Neural progenitor cell (in vitro differentiated cells): ENCODE measurements at regions not wholly inside any gene's neighbourhood (a gene's known extent, or its start where the extent isn't known, plus 50 kb on each side); places are given as distances from the start of the nearest gene placed in this dataset.

Source experiments
- DNase-seq: peaks from one replicate; pipeline ENCODE4 v3.0.0-alpha.2; 2016; ENCODE audit warnings: low spot score
- H2AFZ ChIP-seq: fragments of 200-600 bp; sonication (generic); replicated peaks from 2 replicates; pipeline ENCODE4 v1.6.1; 2016; ENCODE audit warnings: antibody characterized with exemption
- H3F3A ChIP-seq: fragments of 200-600 bp; sonication (generic); 2 replicates; pipeline ENCODE4 v1.6.1; 2016; ENCODE audit warnings: antibody characterized with exemption, low read depth
- H3K27ac ChIP-seq: fragments of 200-600 bp; sonication (generic); 2 replicates; pipeline ENCODE4 v1.5.1; 2016; ENCODE audit warnings: mild to moderate bottlenecking
- H3K27me3 ChIP-seq: fragments of 200-600 bp; sonication (generic); 2 replicates; pipeline ENCODE4 v1.6.1; 2016; ENCODE audit warnings: mild to moderate bottlenecking, moderate library complexity
- H3K36me3 ChIP-seq: fragments of 200-600 bp; sonication (generic); 2 replicates; pipeline ENCODE4 v1.5.1; 2016
- H3K4me1 ChIP-seq: fragments of 200-600 bp; sonication (generic); 2 replicates; pipeline ENCODE4 v1.6.1; 2016; ENCODE audit warnings: mixed run types
- H3K4me2 ChIP-seq: fragments of 200-600 bp; sonication (generic); 2 replicates; pipeline ENCODE4 v1.6.1; 2016
- H3K4me3 ChIP-seq: fragments of 200-600 bp; sonication (generic); 2 replicates; pipeline ENCODE4 v1.5.1; 2016
- H3K79me2 ChIP-seq: fragments of 200-600 bp; sonication (generic); 2 replicates; pipeline ENCODE4 v1.6.1; 2016; ENCODE audit warnings: low read depth
- H3K9ac ChIP-seq: fragments of 200-600 bp; sonication (generic); 2 replicates; pipeline ENCODE4 v1.6.1; 2016
- H3K9me3 ChIP-seq: fragments of 200-600 bp; sonication (generic); 2 replicates; pipeline ENCODE4 v1.5.1; 2016; ENCODE audit warnings: low read depth
- H4K20me1 ChIP-seq: fragments of 200-600 bp; sonication (generic); 2 replicates; pipeline ENCODE4 v1.6.1; 2016; ENCODE audit warnings: low read depth
- H3K27ac Mint-ChIP-seq: 3 replicates; pipeline ENCODE4 v1.8.0; 2021; ENCODE audit warnings: mixed read lengths
- H3K27me3 Mint-ChIP-seq: 2 replicates; pipeline ENCODE4 v1.8.0; 2022; ENCODE audit warnings: low read depth, mild to moderate bottlenecking, inconsistent platforms, moderate library complexity, mixed read lengths; ENCODE audit not compliant: insufficient read depth
- H3K36me3 Mint-ChIP-seq: 3 replicates; pipeline ENCODE4 v1.8.0; 2021; ENCODE audit warnings: mixed read lengths
- H3K4me1 Mint-ChIP-seq: 3 replicates; pipeline ENCODE4 v1.8.0; 2021; ENCODE audit warnings: mixed read lengths
- H3K4me3 Mint-ChIP-seq: 3 replicates; pipeline ENCODE4 v1.8.0; 2021; ENCODE audit warnings: mild to moderate bottlenecking, moderate library complexity, mixed read lengths
- H3K9me3 Mint-ChIP-seq: 3 replicates; pipeline ENCODE4 v1.8.0; 2020; ENCODE audit warnings: mixed read lengths
- CTCF ChIP-seq: fragments of 200-600 bp; sonication (generic); IDR thresholded peaks from 2 replicates; pipeline ENCODE4 v1.5.1; 2017; ENCODE audit warnings: antibody characterized with exemption, mild to moderate bottlenecking
- EZH2 ChIP-seq: fragments of 200-600 bp; sonication (generic); IDR thresholded peaks from 2 replicates; pipeline ENCODE4 v1.6.1; 2017; ENCODE audit warnings: antibody characterized with exemption, mild to moderate bottlenecking, moderate library complexity
- EZH2phosphoT487 ChIP-seq: fragments of 200-600 bp; sonication (generic); IDR thresholded peaks from 2 replicates; pipeline ENCODE4 v1.6.1; 2017; ENCODE audit warnings: antibody characterized with exemption

DNA sequence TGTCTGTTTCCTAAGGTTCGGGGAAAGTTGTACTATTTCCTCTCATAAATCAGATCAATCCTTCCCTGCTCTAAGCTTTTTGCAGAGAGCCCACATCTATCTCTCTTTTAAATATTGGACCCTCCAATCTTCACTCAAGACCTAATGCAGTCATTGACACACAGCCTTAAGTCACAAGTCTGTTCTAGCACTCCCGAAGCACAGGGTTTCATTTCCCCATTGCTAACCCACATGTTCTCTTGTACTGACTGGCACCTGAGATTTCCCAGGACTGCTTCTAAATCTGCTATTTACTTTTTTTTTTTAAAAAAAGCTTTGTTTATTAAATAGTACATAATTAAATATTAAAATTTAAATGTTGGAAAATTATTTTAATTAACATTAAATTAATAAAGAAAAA lies 674.7 kb downstream of the TBC1D22A start:
- H3K79me2 ChIP-seq, result no peaks in the 10 kb centered on the region
- H2AFZ ChIP-seq, result no peak overlapping the region
- H3F3A ChIP-seq, result no peaks in the 10 kb centered on the region
- peaks cover 26% of the 10 kb centered on the region for H3K9me3 Mint-ChIP-seq
- no peak overlapping the region for H3K4me3 Mint-ChIP-seq
- H4K20me1 ChIP-seq, result no peaks in the 10 kb centered on the region
- H3K27me3 Mint-ChIP-seq, result peaks cover 7% of the 10 kb centered on the region
- no peak overlapping the region for H3K4me2 ChIP-seq
- H3K36me3 Mint-ChIP-seq, result no peaks in the 10 kb centered on the region
- no peak overlapping the region for H3K4me3 ChIP-seq
- no peaks in the 10 kb centered on the region for H3K27me3 ChIP-seq
- TF ChIP-seq EZH2, result no peak
- TF ChIP-seq EZH2phosphoT487, result no peak
- no peak for TF ChIP-seq CTCF
- no peak overlapping the region for H3K27ac ChIP-seq
- H3K4me1 Mint-ChIP-seq, result no peaks in the 10 kb centered on the region
- no peaks in the 10 kb centered on the region for H3K4me1 ChIP-seq
- H3K36me3 ChIP-seq, result no peaks in the 10 kb centered on the region
- H3K9ac ChIP-seq, result no peak overlapping the region
- no peak for DNase-seq
- peaks cover 19% of the 10 kb centered on the region for H3K9me3 ChIP-seq
- H3K27ac Mint-ChIP-seq, result no peak overlapping the region

- Histone ChIP-seq H3K79me2 (no peaks in the 10 kb centered on the region), H4K20me1 (no peaks in the 10 kb centered on the region), H3F3A (no peaks in the 10 kb centered on the region), H3K4me2 (no peak overlapping the region), H3K9me3 (peaks cover 13% of the 10 kb centered on the region), H3K27me3 (no peaks in the 10 kb centered on the region), H3K4me3 (no peak overlapping the region), H3K36me3 (no peaks in the 10 kb centered on the region), H3K27ac (no peak overlapping the region), H3K9ac (no peak overlapping the region), H2AFZ (no peak overlapping the region), H3K4me1 (no peaks in the 10 kb centered on the region)
- H3K36me3 Mint-ChIP-seq, result no peaks in the 10 kb centered on the region
- peaks cover 22% of the 10 kb centered on the region for H3K9me3 Mint-ChIP-seq
- no peak for DNase-seq
- no peak overlapping the region for H3K27ac Mint-ChIP-seq
- no peaks in the 10 kb centered on the region for H3K4me1 Mint-ChIP-seq
- no peak overlapping the region for H3K4me3 Mint-ChIP-seq
- H3K27me3 Mint-ChIP-seq, result peaks cover 7% of the 10 kb centered on the region
- TF ChIP-seq CTCF (no peak), EZH2phosphoT487 (no peak), EZH2 (no peak)
Measured at GRCh38 chr22:47435826-47436225, 673.4 kb downstream of the TBC1D22A start.

- Histone ChIP-seq H4K20me1 (no peaks in the 10 kb centered on the region), H3F3A (no peaks in the 10 kb centered on the region), H2AFZ (no peak overlapping the region), H3K27me3 (no peaks in the 10 kb centered on the region), H3K9me3 (peaks cover 6% of the 10 kb centered on the region), H3K4me2 (no peak overlapping the region), H3K4me1 (no peaks in the 10 kb centered on the region), H3K9ac (no peak overlapping the region), H3K27ac (no peak overlapping the region), H3K4me3 (no peak overlapping the region), H3K79me2 (no peaks in the 10 kb centered on the region), H3K36me3 (no peaks in the 10 kb centered on the region)
- no peak for DNase-seq
- H3K27me3 Mint-ChIP-seq, result peaks cover 7% of the 10 kb centered on the region
- H3K36me3 Mint-ChIP-seq, result no peaks in the 10 kb centered on the region
- TF ChIP-seq EZH2, result no peak
- TF ChIP-seq CTCF, result no peak
- no peak for TF ChIP-seq EZH2phosphoT487
- H3K27ac Mint-ChIP-seq, result no peak overlapping the region
- H3K4me3 Mint-ChIP-seq, result no peak overlapping the region
- no peaks in the 10 kb centered on the region for H3K4me1 Mint-ChIP-seq
- H3K9me3 Mint-ChIP-seq, result peaks cover 18% of the 10 kb centered on the region
Measured at GRCh38 chr22:47435204-47435487, 672.7 kb downstream of the TBC1D22A start.
